Adrenal gland (tissue), 9 donors: ENCODE measurements at regions not wholly inside any gene's neighbourhood (a gene's known extent, or its start where the extent isn't known, plus 50 kb on each side); places are given as distances from the start of the nearest gene placed in this dataset.

Source experiments
- DNase-seq, 7 donors: peaks; one replicate each; pipeline ENCODE4 v3.0.0-alpha.2; 2019 to 2020
- H3K27ac ChIP-seq, 5 donors: fragments of 200-600 bp; sonication (generic) in 4 of 5; 1 replicate in 3 of 5; 2 replicates in 2 of 5; pipeline versions ENCODE4 v1.5.1 to v1.8.0; 2016 to 2020; ENCODE audit warnings: mild to moderate bottlenecking in 1 of 5
- H3K27me3 ChIP-seq: fragments of 200-600 bp; 2 replicates; pipeline ENCODE4 v1.8.0; 2021
- H3K36me3 ChIP-seq, 2 donors: fragments of 200-600 bp; replicated peaks in 1 of 2; 1 replicate in 1 of 2; 2 replicates in 1 of 2; pipeline versions ENCODE4 v1.5.1 to v1.8.0; 2018 to 2022
- H3K4me1 ChIP-seq, 2 donors: fragments of 200-600 bp; replicated peaks in 1 of 2; 1 replicate in 1 of 2; 2 replicates in 1 of 2; pipeline versions ENCODE4 v1.5.1 to v1.8.0; 2018 to 2021
- H3K4me3 ChIP-seq, 4 donors: fragments of 200-600 bp; sonication (generic) in 3 of 4; one replicate each; pipeline ENCODE4 v1.5.1; 2016 to 2018
- H3K9me3 ChIP-seq, 3 donors: fragments of 200-600 bp; sonication (generic) in 1 of 3; replicated peaks in 1 of 3; 1 replicate in 2 of 3; 2 replicates in 1 of 3; pipeline versions ENCODE4 v1.5.1 to v1.8.0; 2016 to 2021
- POLR2A ChIP-seq, 2 donors: fragments of 450-650 bp; IDR thresholded peaks; one replicate each; pipeline ENCODE4 v1.6.1; 2017; ENCODE audit warnings: antibody characterized with exemption in 2 of 2, mild to moderate bottlenecking in 2 of 2, moderate library complexity in 1 of 2
- WGBS, 4 donors: extraction: QIAGEN DNeasy Blood & Tissue Kit in 2 of 4; methylation state at CpG; one replicate each; pipeline versions ENCODE4 v1.1.5 to v1.1.7; 2013 to 2017; 5-methylcytosine and 5-hydroxymethylcytosine counted together
- intact Hi-C, 2 donors: fragments of 100-400 bp; cut with DNase I; formaldehyde crosslinking; loops; one replicate each; pipeline versions ENCODE4 v1.14.1 to v1.15.0; 2022 to 2023
- TF ChIP-seq, protein P1 (sequence below), 6 experiments: fragments of 450-650 bp in 4 of 6; fragments of 200-600 bp in 2 of 6; sonication (generic) in 1 of 6; IDR thresholded peaks; 1 replicate in 5 of 6; 2 replicates in 1 of 6; pipeline versions ENCODE4 v1.5.1 to v1.8.0; 2016 to 2021; ENCODE audit warnings: antibody characterized with exemption in 6 of 6, mild to moderate bottlenecking in 2 of 6, moderate library complexity in 1 of 6
- donor health status: healthy with polysubstance abuse.
- donor health status: Bipolar disorder and iron deficiency.
- donor health status: DM: yes; HTN: yes; CAD: no.
- donor health status: DM: no; HTN: no; CAD: no.
- donor health status: DM: no; HTN: no; CAD: no.

DNA sequence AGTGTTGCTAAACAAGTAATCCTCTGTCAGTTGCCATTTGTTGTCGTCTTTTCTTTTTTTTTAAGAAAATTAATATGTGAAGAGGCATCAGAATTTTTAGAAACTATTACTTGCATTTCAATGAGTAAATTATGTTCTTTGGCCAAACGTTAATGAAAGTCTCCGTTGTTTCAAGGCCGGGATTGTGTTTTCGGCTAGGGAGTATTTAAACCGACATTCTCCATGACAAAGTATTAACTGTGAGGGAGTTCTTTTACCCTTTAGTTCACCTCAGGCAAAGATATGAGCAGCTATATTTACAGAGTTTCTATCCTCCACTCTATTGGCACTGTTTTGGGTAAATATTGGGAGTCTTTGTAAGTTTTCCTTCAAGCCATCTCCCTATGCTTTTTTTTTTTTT, 668.9 kb downstream of the METTL15 start:
- Histone ChIP-seq H3K9me3 (no peaks in the 10 kb centered on the region), H3K27ac (no peak overlapping the region), H3K27me3 (no peaks in the 10 kb centered on the region), H3K36me3 (no peaks in the 10 kb centered on the region), H3K4me3 (no peak overlapping the region), H3K4me1 (no peaks in the 10 kb centered on the region)
- DNase-seq = no peak
- WGBS, 4 donors = 54 to 72% (median 60%) methylated on average over 6 of the region's 6 CpGs
- intact Hi-C loops = no loop called here
- no peak for TF ChIP-seq POLR2A (IDR thresholded peaks at IDR 0.05)
- TF ChIP-seq, protein P1, sequence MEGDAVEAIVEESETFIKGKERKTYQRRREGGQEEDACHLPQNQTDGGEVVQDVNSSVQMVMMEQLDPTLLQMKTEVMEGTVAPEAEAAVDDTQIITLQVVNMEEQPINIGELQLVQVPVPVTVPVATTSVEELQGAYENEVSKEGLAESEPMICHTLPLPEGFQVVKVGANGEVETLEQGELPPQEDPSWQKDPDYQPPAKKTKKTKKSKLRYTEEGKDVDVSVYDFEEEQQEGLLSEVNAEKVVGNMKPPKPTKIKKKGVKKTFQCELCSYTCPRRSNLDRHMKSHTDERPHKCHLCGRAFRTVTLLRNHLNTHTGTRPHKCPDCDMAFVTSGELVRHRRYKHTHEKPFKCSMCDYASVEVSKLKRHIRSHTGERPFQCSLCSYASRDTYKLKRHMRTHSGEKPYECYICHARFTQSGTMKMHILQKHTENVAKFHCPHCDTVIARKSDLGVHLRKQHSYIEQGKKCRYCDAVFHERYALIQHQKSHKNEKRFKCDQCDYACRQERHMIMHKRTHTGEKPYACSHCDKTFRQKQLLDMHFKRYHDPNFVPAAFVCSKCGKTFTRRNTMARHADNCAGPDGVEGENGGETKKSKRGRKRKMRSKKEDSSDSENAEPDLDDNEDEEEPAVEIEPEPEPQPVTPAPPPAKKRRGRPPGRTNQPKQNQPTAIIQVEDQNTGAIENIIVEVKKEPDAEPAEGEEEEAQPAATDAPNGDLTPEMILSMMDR (IDR thresholded peaks at IDR 0.05) = no peak

DNA sequence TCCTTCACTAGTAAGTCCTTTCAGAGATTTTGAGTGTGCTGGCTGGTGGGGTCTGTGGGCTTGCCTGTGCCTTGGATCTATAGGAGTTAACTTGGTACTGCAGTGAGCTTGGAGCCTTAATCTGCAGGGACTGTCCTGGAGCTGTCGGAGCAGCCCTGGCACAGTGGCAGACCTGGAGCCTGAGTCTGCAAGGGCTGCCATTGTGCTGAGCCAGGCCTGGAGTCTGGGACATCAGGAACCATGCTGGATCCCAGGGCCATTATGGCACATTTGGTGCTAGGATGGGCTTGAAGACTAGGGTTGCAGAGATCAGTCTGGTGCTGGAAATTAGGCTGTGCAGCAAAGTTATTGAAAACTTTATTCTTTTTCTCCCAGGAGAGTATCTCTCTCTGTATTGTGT, 665.4 kb downstream of the METTL15 start:
- TF ChIP-seq, protein P1 (IDR thresholded peaks at IDR 0.05) = no peak
- no peak for TF ChIP-seq POLR2A (IDR thresholded peaks at IDR 0.05)
- H3K27ac ChIP-seq = no peak overlapping the region
- no peaks in the 10 kb centered on the region for H3K4me1 ChIP-seq
- H3K36me3 ChIP-seq = no peaks in the 10 kb centered on the region
- no peaks in the 10 kb centered on the region for H3K27me3 ChIP-seq
- intact Hi-C loops = no loop called here
- no peak for DNase-seq
- 88 to 100% (median 95%) methylated on average over 1 of the region's 1 CpG; no CpG with 5 or more reads in 1 of the 4 donors for WGBS, 4 donors
- H3K4me3 ChIP-seq = no peak overlapping the region
- no peaks in the 10 kb centered on the region for H3K9me3 ChIP-seq

DNA sequence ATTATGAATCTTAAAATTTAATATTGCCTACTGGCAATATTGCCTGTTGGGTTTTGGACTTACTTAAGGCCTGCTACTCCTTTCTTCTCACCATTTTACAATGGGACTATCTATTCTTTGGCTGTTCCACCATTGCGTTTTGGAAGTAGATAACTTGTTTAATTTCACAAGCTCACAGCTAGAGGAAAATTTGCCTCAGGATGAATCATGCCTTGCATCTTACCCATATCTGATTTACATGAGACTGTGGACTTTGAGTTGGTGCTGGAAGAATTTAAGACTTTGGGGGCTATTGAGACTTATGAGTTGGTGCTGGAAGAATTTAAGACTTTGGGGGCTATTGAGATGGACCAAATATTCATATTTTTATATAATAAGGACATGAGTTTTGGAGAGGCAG, 662.6 kb downstream of the METTL15 start:
- DNase-seq = no peak
- H3K27ac ChIP-seq = no peak overlapping the region
- no peaks in the 10 kb centered on the region for H3K4me1 ChIP-seq
- H3K9me3 ChIP-seq = no peaks in the 10 kb centered on the region
- intact Hi-C loops = no loop called here
- no peak for TF ChIP-seq POLR2A (IDR thresholded peaks at IDR 0.05)
- TF ChIP-seq, protein P1 (IDR thresholded peaks at IDR 0.05) = no peak
- no peak overlapping the region for H3K4me3 ChIP-seq
- no peaks in the 10 kb centered on the region for H3K27me3 ChIP-seq
- no peaks in the 10 kb centered on the region for H3K36me3 ChIP-seq
- 61 to 72% (median 68%) methylated on average over 1 of the region's 1 CpG for WGBS, 4 donors

DNA sequence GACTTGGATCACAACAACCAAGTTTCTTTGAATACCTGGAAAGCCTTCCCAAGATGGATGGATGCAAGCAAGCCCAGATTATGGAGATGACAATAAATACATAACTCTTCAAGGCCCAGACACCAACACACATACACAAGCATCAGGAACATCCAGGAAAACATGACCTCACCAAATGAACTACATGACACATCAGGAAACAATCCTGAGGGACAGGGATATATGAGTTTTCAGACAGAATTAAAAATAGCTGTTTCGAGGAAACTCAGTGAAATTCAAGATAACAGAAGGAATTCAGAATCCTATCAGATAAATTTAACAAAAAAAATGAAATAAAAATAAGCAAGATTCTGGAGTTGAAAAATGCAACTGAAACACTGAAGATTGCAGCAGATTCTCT, 659.4 kb downstream of the METTL15 start:
- TF ChIP-seq, protein P1 (IDR thresholded peaks at IDR 0.05) = no peak
- no peak for TF ChIP-seq POLR2A (IDR thresholded peaks at IDR 0.05)
- no peak for DNase-seq
- Histone ChIP-seq H3K4me3 (no peak overlapping the region), H3K27me3 (no peaks in the 10 kb centered on the region), H3K4me1 (no peaks in the 10 kb centered on the region), H3K9me3 (no peaks in the 10 kb centered on the region), H3K36me3 (no peaks in the 10 kb centered on the region), H3K27ac (no peak overlapping the region)
- intact Hi-C loops = no loop called here
- WGBS, 4 donors = 28 to 46% (median 41%) methylated on average over 1 of the region's 1 CpG
